Skeletal muscle tissue (tissue), 3 donors: ENCODE measurements at regions not wholly inside any gene's neighbourhood (a gene's known extent, or its start where the extent isn't known, plus 50 kb on each side); places are given as distances from the start of the nearest gene placed in this dataset.

Experiments used
- H3K27ac ChIP-seq: one replicate; pipeline ENCODE4 v1.7.0; 2013; ENCODE audit warnings: mild to moderate bottlenecking, low read depth, low read length, inconsistent platforms
- H3K27me3 ChIP-seq, 3 donors: one replicate each; pipeline ENCODE4 v1.7.0; 2013; ENCODE audit warnings: low read length in 3 of 3; ENCODE audit not compliant: control insufficient read depth in 3 of 3, insufficient read depth in 3 of 3
- H3K36me3 ChIP-seq, 3 donors: one replicate each; pipeline ENCODE4 v1.7.0; 2013; ENCODE audit warnings: low read length in 3 of 3; ENCODE audit not compliant: control insufficient read depth in 3 of 3, insufficient read depth in 3 of 3
- H3K4me1 ChIP-seq, 3 donors: one replicate each; pipeline ENCODE4 v1.7.0; 2013; ENCODE audit warnings: low read length in 3 of 3, mild to moderate bottlenecking in 3 of 3; ENCODE audit not compliant: control insufficient read depth in 3 of 3, insufficient read depth in 3 of 3
- H3K4me3 ChIP-seq, 3 donors: one replicate each; pipeline ENCODE4 v1.7.0; 2013; ENCODE audit warnings: low read length in 3 of 3
- H3K9ac ChIP-seq, 3 donors: one replicate each; pipeline ENCODE4 v1.7.0; 2013; ENCODE audit warnings: low read length in 3 of 3, mild to moderate bottlenecking in 3 of 3, moderate library complexity in 2 of 3, low read depth in 1 of 3
- H3K9me3 ChIP-seq, 3 donors: one replicate each; pipeline ENCODE4 v1.7.0; 2013; ENCODE audit warnings: low read length in 3 of 3; ENCODE audit not compliant: control insufficient read depth in 3 of 3
- donor health status: Osteomylitis.

DNA sequence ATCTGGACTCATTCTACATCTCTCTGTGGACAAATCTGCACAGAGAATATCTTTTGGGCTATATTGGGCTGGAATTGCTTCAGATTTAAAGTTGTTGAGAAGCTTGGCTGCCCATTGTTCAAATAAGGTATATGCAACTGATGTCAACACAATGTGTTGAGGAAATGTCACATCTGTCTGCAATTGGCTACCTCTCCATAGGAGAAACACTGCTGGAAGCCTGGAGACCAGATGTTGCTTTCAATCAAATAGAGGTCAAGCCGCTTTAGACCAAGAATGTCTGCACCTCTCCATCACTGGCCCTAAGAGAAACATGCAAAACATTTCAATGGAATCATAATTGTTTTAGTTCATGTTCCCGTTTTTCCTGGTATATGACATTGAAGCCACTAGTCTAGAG lies 720.2 kb downstream of the SLC4A3 start:
- no peaks in the 10 kb centered on the region for H3K4me1 ChIP-seq
- no peak overlapping the region for H3K4me3 ChIP-seq
- H3K36me3 ChIP-seq, result no peaks in the 10 kb centered on the region
- H3K9ac ChIP-seq, result no peak overlapping the region
- no peak overlapping the region for H3K27ac ChIP-seq
- no peaks in the 10 kb centered on the region for H3K27me3 ChIP-seq
- H3K9me3 ChIP-seq, result no peaks in the 10 kb centered on the region

DNA sequence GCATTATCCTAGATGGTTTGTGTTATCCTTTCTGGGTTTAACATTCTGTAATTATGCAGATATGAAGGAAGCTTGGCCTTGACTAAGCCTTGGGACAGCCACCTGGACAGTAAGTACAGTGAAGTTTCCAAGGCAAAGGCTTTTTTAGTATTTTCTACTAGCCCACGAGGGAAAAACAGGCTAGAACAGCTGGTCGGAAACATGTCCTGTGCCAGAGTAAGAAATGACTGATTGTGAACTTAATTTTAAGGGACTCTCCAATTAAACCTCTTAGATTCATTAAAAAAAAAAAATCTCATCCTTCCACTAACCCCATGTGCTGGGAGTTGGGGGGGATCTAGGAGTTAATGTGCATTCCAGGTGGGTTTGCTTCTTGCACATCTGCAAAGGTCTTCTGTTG lies 720.8 kb downstream of the SLC4A3 start:
- no peak overlapping the region for H3K27ac ChIP-seq
- no peaks in the 10 kb centered on the region for H3K36me3 ChIP-seq
- no peaks in the 10 kb centered on the region for H3K27me3 ChIP-seq
- H3K9me3 ChIP-seq, result no peaks in the 10 kb centered on the region
- no peaks in the 10 kb centered on the region for H3K4me1 ChIP-seq
- H3K4me3 ChIP-seq, result no peak overlapping the region
- H3K9ac ChIP-seq, result no peak overlapping the region

DNA sequence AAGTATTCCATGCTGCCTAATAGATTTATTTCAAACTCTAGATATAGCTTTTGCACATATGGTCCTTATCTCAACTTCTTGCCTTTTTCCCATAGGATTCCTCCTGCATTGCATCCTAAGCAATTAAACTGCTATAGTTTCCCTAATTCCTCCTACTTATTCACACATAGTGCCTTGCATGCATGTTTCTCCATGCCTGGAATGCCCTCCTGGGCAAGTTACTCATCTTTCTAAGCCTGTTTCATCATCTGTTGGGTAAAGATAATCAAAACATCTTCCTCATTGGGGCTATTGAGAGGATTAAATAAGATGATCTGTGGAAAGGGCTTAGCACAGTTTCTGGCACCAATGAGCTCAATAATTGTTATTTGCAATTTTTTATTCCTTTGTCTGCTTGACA lies 726.5 kb downstream of the SLC4A3 start:
- Histone ChIP-seq H3K27me3 (no peaks in the 10 kb centered on the region), H3K4me3 (no peak overlapping the region), H3K9ac (no peak overlapping the region), H3K27ac (no peak overlapping the region), H3K9me3 (no peaks in the 10 kb centered on the region), H3K36me3 (no peaks in the 10 kb centered on the region), H3K4me1 (no peaks in the 10 kb centered on the region)

DNA sequence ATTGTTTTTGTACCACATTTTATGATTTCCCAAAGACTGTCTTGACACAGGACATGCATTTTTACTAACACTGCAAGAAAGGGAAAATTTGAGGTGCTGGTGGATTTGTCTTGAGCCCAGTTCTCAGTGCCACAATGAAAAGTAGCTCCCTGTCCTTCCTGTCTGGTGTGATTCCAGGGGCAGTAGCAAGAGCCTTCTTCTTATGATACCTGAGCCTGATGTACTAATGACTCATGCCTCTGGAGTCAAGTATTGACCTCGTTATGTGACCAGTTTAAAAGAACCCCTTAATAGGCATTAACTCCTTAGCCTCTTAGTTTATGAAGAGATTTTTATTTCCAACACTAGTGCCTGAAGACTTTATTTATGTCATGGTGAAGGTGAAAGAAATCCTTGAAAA lies 728.6 kb downstream of the SLC4A3 start:
- no peaks in the 10 kb centered on the region for H3K4me1 ChIP-seq
- H3K4me3 ChIP-seq, result no peak overlapping the region
- no peaks in the 10 kb centered on the region for H3K27me3 ChIP-seq
- H3K9ac ChIP-seq, result no peak overlapping the region
- H3K36me3 ChIP-seq, result no peaks in the 10 kb centered on the region
- no peaks in the 10 kb centered on the region for H3K9me3 ChIP-seq
- no peak overlapping the region for H3K27ac ChIP-seq

DNA sequence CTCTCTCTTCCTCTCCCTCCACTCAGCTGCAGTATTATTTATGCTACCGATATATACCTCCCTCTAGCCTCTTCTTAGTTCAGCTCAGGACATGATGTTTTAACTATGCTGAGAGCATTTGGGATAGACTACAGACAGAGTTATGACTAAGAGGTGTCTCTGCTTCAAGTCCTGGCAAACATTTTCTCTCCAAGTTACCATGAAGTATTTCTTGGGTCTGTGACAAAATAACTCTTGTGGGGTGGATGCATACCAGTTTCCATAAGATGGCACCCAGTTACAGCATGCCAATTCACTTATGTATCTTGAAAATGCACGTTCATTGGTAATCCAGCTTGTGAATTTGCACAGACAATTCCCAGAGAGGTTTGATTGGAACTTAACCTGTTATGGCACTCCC lies 737.6 kb downstream of the SLC4A3 start:
- no peak overlapping the region for H3K27ac ChIP-seq
- H3K4me3 ChIP-seq, result no peak overlapping the region
- H3K4me1 ChIP-seq, result no peaks in the 10 kb centered on the region
- H3K9me3 ChIP-seq, result no peaks in the 10 kb centered on the region
- H3K9ac ChIP-seq, result no peak overlapping the region
- no peaks in the 10 kb centered on the region for H3K27me3 ChIP-seq
- no peaks in the 10 kb centered on the region for H3K36me3 ChIP-seq

DNA sequence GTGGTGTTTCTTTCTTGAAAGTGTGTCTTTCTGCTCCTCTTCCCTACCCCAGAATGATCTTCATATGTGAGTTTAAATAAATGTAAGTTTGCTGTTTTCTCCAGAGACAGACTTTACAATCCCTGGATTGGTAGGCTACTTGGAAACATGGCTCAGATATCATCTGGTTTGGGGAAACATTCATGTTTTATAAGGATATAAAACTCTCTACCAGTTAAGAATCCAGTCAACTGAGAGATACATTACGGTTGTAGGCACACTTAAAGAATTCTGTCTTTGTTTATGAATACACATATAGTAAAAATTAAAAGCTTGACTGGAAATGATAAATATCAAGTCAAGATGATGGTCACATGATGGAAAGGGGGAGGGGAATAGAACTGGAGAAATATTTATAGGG lies 739.3 kb downstream of the SLC4A3 start:
- Histone ChIP-seq H3K4me3 (no peak overlapping the region), H3K4me1 (no peaks in the 10 kb centered on the region), H3K27me3 (no peaks in the 10 kb centered on the region), H3K27ac (no peak overlapping the region), H3K36me3 (no peaks in the 10 kb centered on the region), H3K9me3 (no peaks in the 10 kb centered on the region), H3K9ac (no peak overlapping the region)

DNA sequence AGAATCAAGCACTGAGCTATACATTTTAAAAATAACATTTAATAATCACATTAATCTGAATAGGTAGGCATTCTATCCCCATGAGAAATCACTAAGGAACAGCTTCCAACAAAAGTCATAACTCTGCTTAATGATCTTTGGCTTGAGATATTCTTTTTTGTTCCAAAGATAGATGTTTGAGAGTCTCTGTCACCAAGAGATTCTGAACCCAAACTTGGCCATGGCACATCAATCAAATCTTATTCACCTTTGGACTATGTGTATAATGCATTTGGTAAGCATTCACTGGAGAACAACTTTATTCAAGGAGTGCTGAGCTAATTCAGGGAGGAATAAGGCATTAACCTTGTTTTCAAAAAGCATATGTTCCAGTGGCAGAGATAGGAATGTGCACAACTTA lies 743.3 kb downstream of the SLC4A3 start:
- Histone ChIP-seq H3K4me3 (no peak overlapping the region), H3K27ac (no peak overlapping the region), H3K9ac (no peak overlapping the region), H3K27me3 (no peaks in the 10 kb centered on the region), H3K36me3 (no peaks in the 10 kb centered on the region), H3K4me1 (no peaks in the 10 kb centered on the region), H3K9me3 (no peaks in the 10 kb centered on the region)

DNA sequence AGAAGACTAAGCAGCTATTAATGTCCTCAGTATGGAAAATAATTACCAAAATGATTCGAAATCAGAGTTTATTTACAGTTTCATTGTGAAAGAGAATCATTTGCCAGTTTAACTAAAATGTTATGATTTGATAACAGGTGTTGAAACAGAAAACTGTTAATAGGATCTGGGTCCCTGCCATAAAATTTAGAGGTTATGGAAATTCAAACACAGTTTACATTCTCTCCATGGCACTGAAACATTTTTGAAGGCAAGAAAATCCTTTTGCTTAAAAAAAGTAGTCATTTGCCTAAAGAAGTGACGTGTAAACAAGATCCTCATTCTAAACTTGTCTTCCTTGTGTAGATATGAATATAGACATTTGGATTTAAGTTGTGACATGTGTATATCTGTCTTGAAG lies 743.8 kb downstream of the SLC4A3 start:
- Histone ChIP-seq H3K9me3 (no peaks in the 10 kb centered on the region), H3K4me1 (no peaks in the 10 kb centered on the region), H3K9ac (no peak overlapping the region), H3K27me3 (no peaks in the 10 kb centered on the region), H3K4me3 (no peak overlapping the region), H3K27ac (no peak overlapping the region), H3K36me3 (no peaks in the 10 kb centered on the region)

DNA sequence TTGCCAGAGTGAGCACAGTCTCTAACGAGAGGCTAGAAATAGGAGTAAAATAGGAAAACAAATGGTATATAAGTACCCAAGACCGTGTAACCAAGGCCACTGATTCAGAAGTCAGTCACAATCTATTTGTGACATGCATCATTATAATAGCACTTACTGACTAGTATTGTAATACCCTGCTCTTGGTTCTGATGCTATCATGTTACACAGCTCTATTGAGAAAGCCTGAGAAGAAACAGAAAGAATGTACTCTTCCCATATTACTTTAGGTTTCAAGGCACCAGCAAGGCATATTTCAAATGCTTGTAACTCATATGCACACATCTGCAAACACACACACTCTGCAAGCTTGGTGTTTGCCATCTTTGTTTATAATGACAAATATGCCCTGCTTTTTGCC lies 746.4 kb downstream of the SLC4A3 start:
- Histone ChIP-seq H3K4me3 (no peak overlapping the region), H3K27ac (no peak overlapping the region), H3K36me3 (no peaks in the 10 kb centered on the region), H3K27me3 (no peaks in the 10 kb centered on the region), H3K9ac (no peak overlapping the region), H3K9me3 (no peaks in the 10 kb centered on the region), H3K4me1 (no peaks in the 10 kb centered on the region)

DNA sequence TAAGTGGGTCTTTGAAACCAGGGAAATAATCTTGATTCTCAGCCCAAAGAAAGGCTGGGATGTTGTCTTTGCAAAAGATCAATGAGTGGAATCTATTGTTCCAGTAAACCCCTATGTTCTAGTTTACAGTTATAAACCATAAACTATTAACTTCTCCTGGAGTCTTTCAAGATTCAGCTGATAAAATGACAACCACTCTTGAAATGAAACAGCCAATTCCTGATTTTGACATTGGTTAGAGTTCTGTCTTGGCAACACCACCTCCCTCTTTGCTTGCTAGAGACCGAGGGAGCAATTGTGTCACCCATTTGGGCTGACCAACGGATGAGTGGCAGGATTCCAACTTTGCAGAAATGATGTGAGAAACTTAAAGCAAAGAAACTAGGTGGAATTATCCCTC lies 746.9 kb downstream of the SLC4A3 start:
- no peaks in the 10 kb centered on the region for H3K4me1 ChIP-seq
- no peaks in the 10 kb centered on the region for H3K36me3 ChIP-seq
- no peaks in the 10 kb centered on the region for H3K27me3 ChIP-seq
- no peak overlapping the region for H3K4me3 ChIP-seq
- H3K9ac ChIP-seq, result no peak overlapping the region
- no peak overlapping the region for H3K27ac ChIP-seq
- H3K9me3 ChIP-seq, result peaks cover 0 to 2% (median 0%) of the 10 kb centered on the region in 3 donors

DNA sequence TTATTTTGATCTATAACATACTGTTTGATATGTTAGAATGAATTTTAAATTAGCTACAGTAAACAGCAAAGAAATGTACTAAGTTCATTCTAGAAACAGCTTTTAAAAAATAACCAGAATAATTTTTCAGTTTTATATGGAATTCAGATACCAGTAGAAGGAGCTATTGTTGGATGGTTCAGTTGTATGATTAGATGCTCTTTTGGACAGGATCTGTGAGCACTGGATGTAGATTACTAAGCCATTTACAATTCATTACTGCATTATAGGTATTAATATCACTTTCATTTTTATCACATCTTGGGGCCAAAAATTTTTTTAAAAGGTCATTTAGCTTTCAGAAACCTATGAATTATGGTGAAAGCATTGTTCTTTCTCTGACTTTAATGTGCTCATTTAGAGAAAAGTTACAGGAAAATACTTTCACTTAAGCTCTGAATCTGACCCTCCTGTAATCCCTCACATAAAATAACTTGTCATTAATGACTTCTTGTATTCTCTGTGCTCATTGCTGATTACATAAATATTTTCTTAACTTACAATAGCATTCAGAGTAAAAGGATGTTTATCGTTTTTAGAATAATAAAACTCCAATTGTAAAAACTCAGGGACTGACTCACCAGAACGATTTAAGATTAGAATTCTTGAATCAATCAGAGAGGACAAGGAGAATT lies 750.2 kb downstream of the SLC4A3 start:
- H3K4me1 ChIP-seq, result no peaks in the 10 kb centered on the region
- no peak overlapping the region for H3K4me3 ChIP-seq
- no peak overlapping the region for H3K27ac ChIP-seq
- H3K9me3 ChIP-seq, result peaks cover 0 to 2% (median 0%) of the 10 kb centered on the region in 3 donors
- no peaks in the 10 kb centered on the region for H3K27me3 ChIP-seq
- H3K36me3 ChIP-seq, result no peaks in the 10 kb centered on the region
- no peak overlapping the region for H3K9ac ChIP-seq
